Body of pancreas (tissue), 4 donors: ENCODE measurements at regions not wholly inside any gene's neighbourhood (a gene's known extent, or its start where the extent isn't known, plus 50 kb on each side); places are given as distances from the start of the nearest gene placed in this dataset.

Source experiments
- CTCF ChIP-seq, 7 experiments: fragments of 450-650 bp in 4 of 7; fragments of 200-600 bp in 3 of 7; sonication (generic) in 3 of 7; IDR thresholded peaks; one replicate each; pipeline ENCODE4 v1.5.1; 2016 to 2019; ENCODE audit warnings: antibody characterized with exemption in 7 of 7
- POLR2A ChIP-seq, 3 donors: fragments of 450-650 bp; IDR thresholded peaks; one replicate each; pipeline ENCODE4 v1.6.1; 2016; ENCODE audit warnings: antibody characterized with exemption in 3 of 3, mild to moderate bottlenecking in 2 of 3

- no peak for TF ChIP-seq CTCF (IDR thresholded peaks at IDR 0.05)
- no peak for TF ChIP-seq POLR2A (IDR thresholded peaks at IDR 0.05)
These were observed 98.2 kb upstream of the DCBLD2 start for GRCh38 chr3:98999675-99000074.
